ENCODE measurements at regions not wholly inside any gene's neighbourhood (a gene's known extent, or its start where the extent isn't known, plus 50 kb on each side); places are given as distances from the start of the nearest gene placed in this dataset.
"Not testable (repeated sequence)": the region's sequence is repeated elsewhere in the genome, so short reads cannot be mapped to it uniquely, and the experiment has no call there.

- Histone ChIP-seq H3K4me3 (ENCODE audit: low read depth, low read length, poor library complexity, severe bottlenecking) (no peak overlapping the region), H3K4me1 (ENCODE audit: insufficient read depth, low read length, severe bottlenecking) (no peaks in the 10 kb centered on the region), H3K9me3 (ENCODE audit: low read length) (no peaks in the 10 kb centered on the region), H3K27me3 (ENCODE audit: insufficient read depth, low read length) (no peaks in the 10 kb centered on the region), H4K20me1 (ENCODE audit: insufficient read depth, low read length) (no peaks in the 10 kb centered on the region), H3K4me2 (ENCODE audit: low read length) (no peak overlapping the region), H3K9ac (ENCODE audit: low read length) (no peak overlapping the region), H3F3A (ENCODE audit: insufficient read depth, low read length) (no peaks in the 10 kb centered on the region), H3K36me3 (ENCODE audit: insufficient read depth, low read length) (no peaks in the 10 kb centered on the region), H3K79me2 (ENCODE audit: insufficient read depth, low read length) (no peaks in the 10 kb centered on the region), H3K9me2 (ENCODE audit: low read depth, low read length) (no peaks in the 10 kb centered on the region), H2AFZ (ENCODE audit: low read length) (no peak overlapping the region), H3K27ac (ENCODE audit: low read depth, low read length, poor library complexity, severe bottlenecking) (no peak overlapping the region)
- no peak for TF ChIP-seq CTCF (IDR thresholded peaks at IDR 0.05; ENCODE audit: low read length)
- no peak for TF ChIP-seq EZH2 (IDR thresholded peaks at IDR 0.05; ENCODE audit: borderline replicate concordance, low read length)
Observed at GRCh38 chr1:83318366-83318765, 680.6 kb downstream of the TTLL7 start.

- H3K4me3 ChIP-seq (ENCODE audit: low read depth, low read length, poor library complexity, severe bottlenecking); H3K36me3 ChIP-seq (ENCODE audit: insufficient read depth, low read length); H3K9me2 ChIP-seq (ENCODE audit: low read depth, low read length); H3K4me1 ChIP-seq (ENCODE audit: insufficient read depth, low read length, severe bottlenecking); H3F3A ChIP-seq (ENCODE audit: insufficient read depth, low read length); H3K9ac ChIP-seq (ENCODE audit: low read length); H4K20me1 ChIP-seq (ENCODE audit: insufficient read depth, low read length); H3K79me2 ChIP-seq (ENCODE audit: insufficient read depth, low read length); H3K4me2 ChIP-seq (ENCODE audit: low read length); H2AFZ ChIP-seq (ENCODE audit: low read length); H3K9me3 ChIP-seq (ENCODE audit: low read length); H3K27ac ChIP-seq (ENCODE audit: low read depth, low read length, poor library complexity, severe bottlenecking); H3K27me3 ChIP-seq (ENCODE audit: insufficient read depth, low read length): not testable (repeated sequence)
Observed at GRCh38 chr1:83315446-83315845, 683.5 kb downstream of the TTLL7 start.

- H3K4me2 ChIP-seq (ENCODE audit: low read length); H4K20me1 ChIP-seq (ENCODE audit: insufficient read depth, low read length); H3F3A ChIP-seq (ENCODE audit: insufficient read depth, low read length); H3K9me2 ChIP-seq (ENCODE audit: low read depth, low read length); H2AFZ ChIP-seq (ENCODE audit: low read length); H3K9me3 ChIP-seq (ENCODE audit: low read length); H3K4me3 ChIP-seq (ENCODE audit: low read depth, low read length, poor library complexity, severe bottlenecking); H3K79me2 ChIP-seq (ENCODE audit: insufficient read depth, low read length); H3K9ac ChIP-seq (ENCODE audit: low read length); H3K27me3 ChIP-seq (ENCODE audit: insufficient read depth, low read length); H3K27ac ChIP-seq (ENCODE audit: low read depth, low read length, poor library complexity, severe bottlenecking); H3K36me3 ChIP-seq (ENCODE audit: insufficient read depth, low read length); H3K4me1 ChIP-seq (ENCODE audit: insufficient read depth, low read length, severe bottlenecking): not testable (repeated sequence)
Observed at GRCh38 chr1:83310161-83310560, 688.8 kb downstream of the TTLL7 start.

- not testable (repeated sequence) for H3K27me3 ChIP-seq (ENCODE audit: insufficient read depth, low read length); H2AFZ ChIP-seq (ENCODE audit: low read length); H3K4me3 ChIP-seq (ENCODE audit: low read depth, low read length, poor library complexity, severe bottlenecking); H3K27ac ChIP-seq (ENCODE audit: low read depth, low read length, poor library complexity, severe bottlenecking); H3K36me3 ChIP-seq (ENCODE audit: insufficient read depth, low read length); H4K20me1 ChIP-seq (ENCODE audit: insufficient read depth, low read length); H3K9me3 ChIP-seq (ENCODE audit: low read length); H3K9me2 ChIP-seq (ENCODE audit: low read depth, low read length); H3K4me1 ChIP-seq (ENCODE audit: insufficient read depth, low read length, severe bottlenecking); H3K4me2 ChIP-seq (ENCODE audit: low read length); H3K79me2 ChIP-seq (ENCODE audit: insufficient read depth, low read length); H3F3A ChIP-seq (ENCODE audit: insufficient read depth, low read length); H3K9ac ChIP-seq (ENCODE audit: low read length)
Observed at GRCh38 chr1:83309035-83309434, 689.9 kb downstream of the TTLL7 start.

GRCh38 chr1:83306811-83307210, 692.1 kb downstream of the TTLL7 start:
- not testable (repeated sequence) for H3K4me1 ChIP-seq (ENCODE audit: insufficient read depth, low read length, severe bottlenecking); H2AFZ ChIP-seq (ENCODE audit: low read length); H3K4me3 ChIP-seq (ENCODE audit: low read depth, low read length, poor library complexity, severe bottlenecking); H3K36me3 ChIP-seq (ENCODE audit: insufficient read depth, low read length); H3K79me2 ChIP-seq (ENCODE audit: insufficient read depth, low read length); H3K27ac ChIP-seq (ENCODE audit: low read depth, low read length, poor library complexity, severe bottlenecking); H3K27me3 ChIP-seq (ENCODE audit: insufficient read depth, low read length); H3K4me2 ChIP-seq (ENCODE audit: low read length); H3K9ac ChIP-seq (ENCODE audit: low read length); H3K9me3 ChIP-seq (ENCODE audit: low read length); H4K20me1 ChIP-seq (ENCODE audit: insufficient read depth, low read length); H3K9me2 ChIP-seq (ENCODE audit: low read depth, low read length); H3F3A ChIP-seq (ENCODE audit: insufficient read depth, low read length)

- not testable (repeated sequence) for H4K20me1 ChIP-seq (ENCODE audit: insufficient read depth, low read length); H3K4me1 ChIP-seq (ENCODE audit: insufficient read depth, low read length, severe bottlenecking); H3K79me2 ChIP-seq (ENCODE audit: insufficient read depth, low read length); H3K4me2 ChIP-seq (ENCODE audit: low read length); H3K9ac ChIP-seq (ENCODE audit: low read length); H3K27ac ChIP-seq (ENCODE audit: low read depth, low read length, poor library complexity, severe bottlenecking); H3K9me2 ChIP-seq (ENCODE audit: low read depth, low read length); H3K36me3 ChIP-seq (ENCODE audit: insufficient read depth, low read length); H3K4me3 ChIP-seq (ENCODE audit: low read depth, low read length, poor library complexity, severe bottlenecking); H3K9me3 ChIP-seq (ENCODE audit: low read length); H3F3A ChIP-seq (ENCODE audit: insufficient read depth, low read length); H3K27me3 ChIP-seq (ENCODE audit: insufficient read depth, low read length); H2AFZ ChIP-seq (ENCODE audit: low read length)
Observed at GRCh38 chr1:83295594-83295993, 703.3 kb downstream of the TTLL7 start.

- H3K36me3 ChIP-seq (ENCODE audit: insufficient read depth, low read length); H3K4me3 ChIP-seq (ENCODE audit: low read depth, low read length, poor library complexity, severe bottlenecking); H3F3A ChIP-seq (ENCODE audit: insufficient read depth, low read length); H3K79me2 ChIP-seq (ENCODE audit: insufficient read depth, low read length); H3K9me3 ChIP-seq (ENCODE audit: low read length); H4K20me1 ChIP-seq (ENCODE audit: insufficient read depth, low read length); H3K4me1 ChIP-seq (ENCODE audit: insufficient read depth, low read length, severe bottlenecking); H3K27me3 ChIP-seq (ENCODE audit: insufficient read depth, low read length); H3K27ac ChIP-seq (ENCODE audit: low read depth, low read length, poor library complexity, severe bottlenecking); H2AFZ ChIP-seq (ENCODE audit: low read length); H3K9ac ChIP-seq (ENCODE audit: low read length); H3K4me2 ChIP-seq (ENCODE audit: low read length); H3K9me2 ChIP-seq (ENCODE audit: low read depth, low read length): not testable (repeated sequence)
Observed at GRCh38 chr1:83287391-83287790, 711.5 kb downstream of the TTLL7 start.
